ENCODE measurements at regions not wholly inside any gene's neighbourhood (a gene's known extent, or its start where the extent isn't known, plus 50 kb on each side); places are given as distances from the start of the nearest gene placed in this dataset.

GRCh38 chr2:186903216-186903615 lies 54.2 kb upstream of the ZSWIM2 start:
- POLR2A ChIA-PET, result no interaction called here
- no peak for ATAC-seq
- Mint-ChIP-seq H3K27me3 (ENCODE audit: low read depth) (no peaks in the 10 kb centered on the region), H3K9me3 (no peaks in the 10 kb centered on the region), H3K4me3 (no peak overlapping the region), H3K27ac (no peak overlapping the region), H3K4me1 (no peaks in the 10 kb centered on the region), H3K36me3 (no peaks in the 10 kb centered on the region)
- no peak for DNase-seq (ENCODE audit: low spot score)
- CTCF ChIA-PET, result interaction anchor here (0.6 to 1.9 kb wide), 8 partner anchors 9 to 597 kb away, joined by 3 to 8 read pairs (median 3); partner anchors contain the start of gene CALCRL
- TF ChIP-seq ZNF416 (CRISPR knock-in tag; IDR thresholded peaks at IDR 0.05) (no peak), CTCF (IDR thresholded peaks at IDR 0.05) (peak; percentile 24; the same call in 1 of the 2 replicates), SMAD3 (CRISPR knock-in tag; IDR thresholded peaks at IDR 0.05; ENCODE audit: borderline replicate concordance) (no peak), ZNF512 (CRISPR knock-in tag; IDR thresholded peaks at IDR 0.05; ENCODE audit: borderline replicate concordance) (no peak)
- TF ChIP-seq, protein P1, sequence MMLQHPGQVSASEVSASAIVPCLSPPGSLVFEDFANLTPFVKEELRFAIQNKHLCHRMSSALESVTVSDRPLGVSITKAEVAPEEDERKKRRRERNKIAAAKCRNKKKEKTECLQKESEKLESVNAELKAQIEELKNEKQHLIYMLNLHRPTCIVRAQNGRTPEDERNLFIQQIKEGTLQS (CRISPR knock-in tag; conservative IDR thresholded peaks at IDR 0.05), result no peak
- TF ChIP-seq, protein P2, sequence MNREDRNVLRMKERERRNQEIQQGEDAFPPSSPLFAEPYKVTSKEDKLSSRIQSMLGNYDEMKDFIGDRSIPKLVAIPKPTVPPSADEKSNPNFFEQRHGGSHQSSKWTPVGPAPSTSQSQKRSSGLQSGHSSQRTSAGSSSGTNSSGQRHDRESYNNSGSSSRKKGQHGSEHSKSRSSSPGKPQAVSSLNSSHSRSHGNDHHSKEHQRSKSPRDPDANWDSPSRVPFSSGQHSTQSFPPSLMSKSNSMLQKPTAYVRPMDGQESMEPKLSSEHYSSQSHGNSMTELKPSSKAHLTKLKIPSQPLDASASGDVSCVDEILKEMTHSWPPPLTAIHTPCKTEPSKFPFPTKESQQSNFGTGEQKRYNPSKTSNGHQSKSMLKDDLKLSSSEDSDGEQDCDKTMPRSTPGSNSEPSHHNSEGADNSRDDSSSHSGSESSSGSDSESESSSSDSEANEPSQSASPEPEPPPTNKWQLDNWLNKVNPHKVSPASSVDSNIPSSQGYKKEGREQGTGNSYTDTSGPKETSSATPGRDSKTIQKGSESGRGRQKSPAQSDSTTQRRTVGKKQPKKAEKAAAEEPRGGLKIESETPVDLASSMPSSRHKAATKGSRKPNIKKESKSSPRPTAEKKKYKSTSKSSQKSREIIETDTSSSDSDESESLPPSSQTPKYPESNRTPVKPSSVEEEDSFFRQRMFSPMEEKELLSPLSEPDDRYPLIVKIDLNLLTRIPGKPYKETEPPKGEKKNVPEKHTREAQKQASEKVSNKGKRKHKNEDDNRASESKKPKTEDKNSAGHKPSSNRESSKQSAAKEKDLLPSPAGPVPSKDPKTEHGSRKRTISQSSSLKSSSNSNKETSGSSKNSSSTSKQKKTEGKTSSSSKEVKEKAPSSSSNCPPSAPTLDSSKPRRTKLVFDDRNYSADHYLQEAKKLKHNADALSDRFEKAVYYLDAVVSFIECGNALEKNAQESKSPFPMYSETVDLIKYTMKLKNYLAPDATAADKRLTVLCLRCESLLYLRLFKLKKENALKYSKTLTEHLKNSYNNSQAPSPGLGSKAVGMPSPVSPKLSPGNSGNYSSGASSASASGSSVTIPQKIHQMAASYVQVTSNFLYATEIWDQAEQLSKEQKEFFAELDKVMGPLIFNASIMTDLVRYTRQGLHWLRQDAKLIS (CRISPR knock-in tag; IDR thresholded peaks at IDR 0.05; ENCODE audit: borderline replicate concordance), result no peak
